ENCODE measurements at regions not wholly inside any gene's neighbourhood (a gene's known extent, or its start where the extent isn't known, plus 50 kb on each side); places are given as distances from the start of the nearest gene placed in this dataset.

DNA sequence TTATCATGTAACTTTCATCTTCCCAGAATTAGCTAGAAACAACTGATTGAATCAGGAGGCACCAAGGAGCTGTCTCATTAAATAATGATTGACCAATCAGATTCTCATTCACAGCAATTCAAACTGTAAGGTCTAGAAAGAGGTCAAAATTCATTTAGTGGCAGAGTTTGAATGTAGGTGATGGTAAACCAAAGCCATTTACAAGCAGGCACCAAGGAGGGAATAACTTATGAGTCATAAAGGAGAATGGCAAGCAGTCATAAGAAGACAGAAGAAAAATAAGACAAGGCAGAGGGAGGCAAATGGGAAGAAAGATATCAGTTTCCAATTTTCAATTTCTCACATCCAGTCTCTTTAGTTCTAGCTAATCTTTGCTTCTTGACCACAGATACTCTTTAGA lies 52.9 kb upstream of the DEFB112 start:
- no peak for DNase-seq

DNA sequence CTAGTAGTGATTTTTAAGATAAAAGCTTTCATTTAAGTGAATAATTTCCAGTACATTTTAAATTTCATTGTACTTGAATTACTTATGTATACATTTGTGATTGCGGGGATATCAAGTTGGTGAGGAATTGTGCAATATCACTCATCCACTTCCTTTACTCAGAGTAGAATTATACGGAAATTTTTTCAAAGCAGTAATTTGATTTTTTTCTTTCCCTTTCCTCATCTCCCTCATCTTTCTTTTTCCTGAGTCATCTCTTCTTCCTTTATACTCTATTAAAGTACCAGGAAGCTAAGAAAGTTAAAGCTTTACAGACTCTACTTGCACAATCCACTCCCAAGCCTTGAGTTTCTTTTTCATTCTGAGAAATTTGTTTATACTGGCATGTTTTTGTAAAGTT lies 60.9 kb upstream of the DEFB112 start:
- no peak for DNase-seq

DNA sequence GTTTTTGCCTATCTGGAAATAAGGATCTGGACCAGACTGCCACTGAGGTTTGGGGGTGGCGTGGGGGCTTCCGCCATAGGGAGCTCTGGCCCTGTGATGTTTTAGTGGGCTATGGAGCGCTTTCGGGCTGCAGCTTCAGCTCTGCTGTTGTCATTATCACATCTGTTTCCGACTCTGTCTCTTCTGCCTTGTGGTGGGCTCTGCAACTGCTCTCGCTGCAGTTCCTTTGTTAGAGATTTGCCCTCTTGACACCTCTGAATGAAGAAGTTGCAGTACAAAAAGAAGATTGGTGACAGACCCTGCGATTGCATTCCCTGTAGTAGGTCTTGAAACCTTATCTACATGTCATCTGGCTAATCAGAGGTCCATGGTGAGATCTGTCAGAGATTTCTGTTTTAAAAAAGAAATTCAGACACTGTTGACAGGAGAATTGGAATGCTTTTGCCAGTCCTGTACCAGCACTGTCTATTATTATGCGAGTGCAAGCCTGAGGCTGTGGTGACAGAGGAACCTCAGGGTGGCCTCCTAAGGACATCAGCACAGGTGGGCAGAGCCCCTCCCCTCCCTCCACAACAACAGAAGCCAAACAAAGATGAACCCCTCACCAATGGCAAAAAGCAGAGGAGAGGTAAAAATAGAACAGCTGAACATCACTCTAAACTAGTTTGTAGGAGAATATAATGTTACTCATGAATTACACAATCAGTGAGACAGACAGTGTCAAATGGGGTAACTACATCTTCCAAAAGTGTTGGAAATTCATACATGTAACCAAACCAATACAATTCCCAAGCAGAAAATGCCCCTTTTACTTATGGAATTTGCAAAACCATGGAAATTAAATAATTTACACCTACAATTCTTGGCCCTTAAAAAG lies 63.5 kb upstream of the DEFB112 start:
- DNase-seq = no peak

DNA sequence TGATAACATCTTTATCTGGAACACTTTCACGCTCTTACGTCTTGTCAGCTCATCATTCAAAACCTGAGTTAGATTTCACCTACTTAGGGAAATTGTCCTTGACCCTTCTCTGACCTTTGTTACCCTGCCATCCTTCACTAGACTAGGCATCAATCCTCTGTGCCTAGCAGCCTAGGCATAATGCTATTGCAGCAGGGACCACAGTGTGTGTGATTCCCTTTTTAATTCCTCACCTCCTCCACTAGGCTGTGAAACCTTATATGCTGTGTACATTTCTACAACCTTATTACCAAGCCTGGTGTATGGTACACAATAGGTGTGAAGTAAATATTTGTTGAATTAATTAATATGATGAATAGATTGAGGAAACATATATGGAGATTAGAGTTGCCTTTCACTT lies 66.7 kb upstream of the DEFB112 start:
- DNase-seq = no peak

DNA sequence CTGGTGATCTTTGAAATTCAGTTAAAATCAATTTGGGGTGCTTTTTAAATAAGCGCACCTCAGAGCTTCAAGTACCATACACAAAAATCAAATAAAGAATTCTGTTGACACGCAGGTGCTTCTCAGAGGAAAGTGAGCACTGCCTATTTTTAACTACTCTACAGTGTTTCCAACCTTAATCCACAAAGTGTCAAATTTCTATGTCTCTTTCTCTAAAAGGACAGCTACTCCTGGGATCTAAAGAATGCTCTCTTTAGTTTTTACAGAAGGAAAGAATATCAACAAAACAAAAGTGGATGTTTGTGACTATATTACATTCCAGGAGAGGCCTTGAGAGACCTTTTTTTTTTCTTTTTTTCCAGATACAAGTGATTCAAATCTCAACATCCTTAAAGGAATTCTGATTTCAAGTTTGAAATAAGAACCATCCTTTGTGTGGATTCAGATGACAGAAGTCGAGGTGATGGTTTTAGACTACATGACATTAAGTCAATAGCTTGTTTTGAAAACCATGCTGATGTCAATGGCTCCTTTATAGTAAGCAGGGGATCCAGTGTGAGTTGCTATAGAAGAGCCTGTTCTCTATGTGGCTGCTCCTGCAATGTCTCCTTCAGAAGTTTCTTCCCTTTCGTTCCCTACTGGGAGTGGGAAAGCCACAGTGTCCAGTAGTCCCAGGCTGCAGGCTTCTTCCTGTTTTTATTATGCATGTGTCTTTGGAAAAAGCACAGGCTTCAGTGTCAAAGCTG lies 67.2 kb upstream of the DEFB112 start:
- DNase-seq = no peak

DNA sequence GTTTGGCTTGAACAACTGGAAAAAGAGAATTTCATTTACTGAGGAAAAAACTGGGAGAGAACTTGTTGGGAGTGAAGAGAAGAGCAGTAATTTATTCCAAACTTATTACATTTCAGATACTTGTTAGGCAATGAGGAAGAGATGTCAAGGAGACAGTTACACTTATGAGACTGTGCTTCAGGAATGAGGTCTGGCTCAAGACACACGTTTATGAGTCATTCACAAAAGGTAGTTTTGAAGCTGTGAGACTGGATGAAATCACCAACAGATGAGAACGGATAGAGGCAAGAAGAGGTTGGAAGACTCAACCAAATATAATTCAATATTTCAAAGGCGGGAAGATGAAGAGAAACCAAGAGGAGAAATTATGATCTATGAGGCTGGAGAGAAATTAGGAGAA lies 70.6 kb upstream of the DEFB112 start:
- no peak for DNase-seq

DNA sequence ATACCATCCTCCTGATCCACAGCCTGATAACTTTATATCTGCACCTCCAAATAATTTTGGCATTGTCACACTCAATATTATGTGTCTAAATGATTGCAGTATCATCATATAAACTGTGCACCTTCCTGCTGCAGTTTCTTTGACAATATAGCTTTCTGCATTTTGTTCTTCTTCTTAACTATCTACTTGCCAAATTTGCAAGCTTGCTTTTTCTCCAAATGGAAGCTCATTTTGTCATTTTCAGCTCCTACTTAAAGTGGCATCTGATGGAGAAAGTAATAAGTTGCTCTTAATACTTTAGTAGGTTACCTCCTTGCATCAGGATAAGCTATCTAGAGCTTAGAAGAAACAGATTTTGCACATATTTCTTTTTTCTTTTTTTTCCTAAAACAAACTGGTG lies 74.0 kb upstream of the DEFB112 start:
- no peak for DNase-seq

DNA sequence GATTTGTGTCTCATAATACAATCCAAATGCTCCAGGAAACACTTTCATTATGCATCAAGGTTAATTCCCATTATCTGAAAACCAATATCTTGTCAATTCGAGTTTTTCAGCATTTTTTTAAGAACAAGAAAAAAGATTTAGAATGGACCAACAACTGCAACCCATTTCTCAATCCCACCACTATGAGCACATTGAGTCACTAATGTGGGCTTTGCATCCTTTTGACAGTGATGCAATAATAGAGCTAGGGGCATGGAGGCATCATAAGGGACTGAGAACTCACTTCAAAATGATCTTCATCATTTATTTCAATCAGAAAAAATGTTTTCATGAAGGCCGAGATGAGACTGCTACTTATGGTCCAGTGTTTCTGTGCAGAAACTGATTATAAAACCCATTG lies 74.8 kb upstream of the DEFB112 start:
- no peak for DNase-seq

DNA sequence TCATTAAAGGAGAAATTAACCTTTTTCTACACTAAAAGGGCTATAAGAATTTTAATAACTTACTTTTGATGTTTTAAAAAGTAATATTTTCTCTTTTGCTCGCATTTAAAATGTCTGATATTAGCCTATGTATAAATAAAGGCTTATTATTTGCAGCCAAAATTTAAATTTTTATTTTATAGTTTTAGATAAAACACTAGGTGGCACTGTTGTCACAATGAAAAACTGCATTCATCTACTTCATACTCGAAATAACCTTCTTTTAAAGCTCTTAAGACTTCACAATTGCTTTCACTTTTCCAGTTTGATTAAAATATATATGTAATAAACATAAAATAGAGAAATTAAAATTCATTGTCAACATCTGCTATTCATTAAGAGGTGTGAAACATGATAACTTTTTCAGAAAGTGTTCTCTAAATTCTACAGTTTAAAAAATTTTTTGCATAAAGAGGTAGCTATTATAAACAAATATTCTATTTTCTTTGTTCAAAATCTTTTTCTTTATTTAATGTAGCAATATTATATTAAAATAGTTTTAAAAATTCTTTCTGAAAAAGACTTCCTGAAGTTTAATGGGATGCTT lies 78.8 kb upstream of the DEFB112 start:
- peak; percentile 28 for DNase-seq

DNA sequence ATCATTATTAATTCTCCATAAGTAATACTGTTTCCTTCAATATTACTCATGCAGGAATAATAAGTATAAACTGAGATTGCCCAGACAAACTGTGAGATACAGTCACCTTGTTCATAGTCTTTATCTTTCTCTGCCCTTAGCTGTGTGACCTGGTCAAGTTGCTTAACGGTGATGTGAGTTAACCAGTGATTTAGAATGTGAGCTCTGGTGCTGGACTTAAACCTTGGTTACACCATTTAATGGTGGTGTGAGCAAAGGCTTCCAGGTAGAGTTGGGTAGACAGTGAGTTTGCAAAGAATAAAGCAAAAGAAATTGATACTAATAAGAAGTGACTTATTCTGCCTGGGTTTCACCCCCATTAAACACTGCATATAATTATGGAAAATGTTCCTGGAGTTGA lies 86.2 kb upstream of the DEFB112 start:
- no peak for DNase-seq

DNA sequence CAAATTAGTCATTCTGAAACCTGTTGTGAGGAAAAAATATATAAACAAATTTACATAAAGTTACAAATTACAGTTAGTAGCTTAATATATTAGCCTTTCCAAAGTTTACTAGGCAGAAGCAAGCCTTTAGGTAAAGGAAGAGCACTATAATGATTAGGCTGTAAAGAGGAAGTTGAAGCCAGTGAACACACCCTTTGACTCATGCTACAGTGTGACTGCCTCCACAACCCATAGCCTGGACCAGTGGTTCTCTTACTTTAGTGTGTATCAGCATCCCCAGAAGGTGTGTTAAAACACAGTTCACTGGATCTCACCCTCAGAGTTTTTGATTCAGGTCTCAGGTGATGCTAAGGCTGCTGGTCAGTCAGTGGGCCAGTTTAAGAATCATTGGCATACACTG lies 91.4 kb upstream of the DEFB112 start:
- DNase-seq = no peak

DNA sequence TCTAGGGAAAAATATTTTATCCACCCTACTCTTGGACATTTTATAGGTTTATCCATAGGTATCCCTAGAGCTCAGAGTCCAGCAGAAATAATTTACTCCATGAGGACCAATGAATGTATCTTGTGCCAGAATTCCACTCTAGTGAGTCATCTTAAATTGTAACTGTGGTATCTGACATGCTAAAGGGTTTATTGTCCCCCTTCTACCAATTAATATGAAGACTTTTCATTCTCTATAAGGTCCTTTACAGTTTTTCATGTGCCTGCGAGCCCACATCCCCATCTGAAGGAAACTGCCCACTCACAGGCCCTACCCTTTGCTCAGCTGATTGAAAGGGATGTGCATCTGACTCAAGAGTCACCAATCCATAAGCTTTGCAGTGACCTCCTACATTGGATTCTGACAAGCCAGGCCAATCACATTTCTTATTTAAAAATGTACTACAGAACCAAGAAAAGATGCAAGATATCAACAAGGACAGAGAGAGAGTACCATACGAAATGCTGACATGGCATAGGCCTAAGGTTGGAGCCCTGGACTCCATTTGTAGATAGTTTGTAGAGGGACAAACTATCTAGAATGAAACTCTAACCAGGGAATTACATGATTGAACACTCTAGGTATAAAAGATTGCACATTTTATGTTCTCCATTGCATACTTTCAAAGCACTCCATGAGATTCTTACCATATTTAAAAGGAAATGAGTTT lies 93.4 kb upstream of the DEFB112 start:
- no peak for DNase-seq

DNA sequence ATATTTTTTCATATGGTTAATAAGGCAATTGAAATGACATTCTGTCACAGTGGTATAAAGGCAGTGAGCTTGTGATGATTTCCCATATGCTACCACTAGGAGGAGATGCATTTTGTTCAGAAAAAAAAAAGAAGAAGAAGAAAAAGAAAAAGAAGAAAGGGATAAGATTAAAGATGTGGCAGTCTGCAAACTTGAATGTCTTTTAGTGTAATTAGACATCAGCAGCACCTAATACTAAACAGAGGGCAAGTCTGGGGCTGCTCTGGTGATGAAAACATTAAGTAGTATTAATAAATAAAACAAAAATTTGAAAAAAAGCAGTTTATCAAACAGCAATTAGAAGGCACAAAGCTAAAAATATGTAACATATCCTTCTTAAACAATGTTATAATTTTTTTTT lies 95.4 kb upstream of the DEFB112 start:
- peak; percentile 10 for DNase-seq

DNA sequence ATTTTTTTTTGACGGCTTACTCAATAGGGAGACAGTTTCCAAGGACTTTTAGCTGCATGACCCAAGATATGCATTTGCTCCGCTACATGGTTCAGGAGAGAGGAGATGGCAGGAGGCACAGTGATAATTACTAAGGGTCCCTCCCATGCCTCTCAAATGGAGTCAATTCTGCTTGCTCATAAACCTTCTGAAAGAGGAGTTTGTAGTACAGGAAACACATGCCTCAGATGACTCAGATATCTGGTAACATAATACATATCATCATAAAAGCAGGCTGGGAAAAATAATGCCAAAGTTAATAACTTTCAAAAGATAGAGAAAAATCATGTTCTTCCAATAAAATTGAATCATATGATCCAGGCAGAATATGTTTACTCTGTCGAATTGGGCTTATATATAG lies 97.6 kb upstream of the DEFB112 start:
- no peak for DNase-seq

DNA sequence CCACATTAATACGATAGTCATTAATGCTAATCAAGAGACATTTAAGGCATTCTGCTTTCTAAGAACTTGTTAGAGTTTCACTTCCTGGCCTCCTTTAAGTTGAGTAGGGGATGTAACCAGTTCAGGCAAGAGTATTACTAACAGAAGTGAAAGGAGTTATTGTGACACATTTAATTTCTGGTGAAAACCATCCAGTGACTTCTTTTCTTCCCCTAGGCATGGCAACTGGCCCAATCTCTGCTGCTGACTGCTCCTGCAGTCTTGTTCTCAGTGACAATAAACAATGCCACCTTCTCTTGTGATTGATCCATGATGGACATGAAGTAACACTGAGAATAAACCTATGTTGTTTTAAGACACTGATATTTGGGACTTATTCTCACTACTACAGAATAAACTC lies 130.9 kb upstream of the DEFB112 start:
- no peak for DNase-seq

DNA sequence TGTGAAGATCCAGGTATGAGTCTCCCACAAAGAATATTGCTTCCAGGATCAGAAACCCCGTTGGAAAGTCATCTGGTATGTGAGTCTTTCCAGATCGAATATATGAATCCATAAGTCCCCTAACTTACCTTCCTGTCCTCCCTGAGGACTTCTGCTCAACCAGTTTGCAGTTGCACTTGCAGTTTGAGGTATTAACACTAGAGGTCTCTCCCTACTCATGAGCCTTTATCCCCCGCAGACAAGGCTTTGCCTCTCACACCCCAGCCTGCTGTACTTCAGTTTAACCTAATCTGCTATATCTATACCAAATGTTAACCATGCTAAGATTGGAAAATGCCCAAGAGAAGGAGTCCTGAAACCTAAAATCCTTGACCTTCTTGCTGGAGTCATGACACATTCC lies 135.3 kb upstream of the DEFB112 start:
- no peak for DNase-seq

DNA sequence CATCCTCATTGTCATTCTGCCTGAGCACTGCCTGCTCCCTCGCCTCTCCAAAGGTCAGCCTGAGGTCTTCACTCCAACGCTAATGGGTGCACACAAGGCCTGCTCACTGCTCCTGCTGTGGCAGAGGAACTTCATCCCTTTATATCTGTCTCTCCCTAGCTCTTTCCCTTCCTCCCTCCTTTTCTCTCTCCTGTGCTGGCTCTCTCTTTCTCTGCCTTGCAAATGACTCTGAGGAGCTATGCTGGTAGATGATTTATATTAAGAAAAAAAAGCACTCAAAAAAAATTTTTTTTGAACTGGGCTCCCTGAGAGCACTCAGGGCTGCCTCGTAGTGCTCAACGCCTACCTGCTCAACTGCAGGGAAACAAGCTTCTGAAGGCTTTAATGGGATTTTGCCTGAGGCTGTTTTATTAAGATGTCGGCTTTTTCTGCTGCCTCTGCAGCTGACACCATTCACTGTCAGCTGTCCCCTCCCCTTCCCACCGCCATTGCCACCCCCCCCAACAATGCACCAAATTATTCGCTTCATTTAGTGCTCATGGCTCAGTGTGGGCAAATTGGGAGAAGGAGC lies 137.7 kb upstream of the DEFB112 start:
- DNase-seq = no peak

DNA sequence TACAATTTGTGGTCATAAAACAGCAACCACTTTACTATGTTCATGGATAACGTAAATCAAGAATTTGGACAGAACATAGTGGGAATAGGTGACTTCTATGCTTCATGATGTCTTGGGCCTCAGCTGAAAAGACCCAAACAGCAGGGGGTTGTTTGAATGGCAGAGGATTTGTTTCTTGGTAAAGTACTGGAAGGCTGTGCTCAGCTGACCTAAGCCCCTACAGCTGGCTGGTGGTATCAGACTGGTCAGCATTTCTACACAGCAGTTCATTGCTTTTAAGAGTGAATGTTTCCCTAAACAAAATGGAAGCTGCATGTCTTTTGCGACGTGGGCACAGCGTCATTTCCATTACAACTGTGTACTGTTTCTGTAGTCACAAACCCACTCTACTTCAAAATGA lies 148.5 kb upstream of the DEFB112 start:
- no peak for DNase-seq

DNA sequence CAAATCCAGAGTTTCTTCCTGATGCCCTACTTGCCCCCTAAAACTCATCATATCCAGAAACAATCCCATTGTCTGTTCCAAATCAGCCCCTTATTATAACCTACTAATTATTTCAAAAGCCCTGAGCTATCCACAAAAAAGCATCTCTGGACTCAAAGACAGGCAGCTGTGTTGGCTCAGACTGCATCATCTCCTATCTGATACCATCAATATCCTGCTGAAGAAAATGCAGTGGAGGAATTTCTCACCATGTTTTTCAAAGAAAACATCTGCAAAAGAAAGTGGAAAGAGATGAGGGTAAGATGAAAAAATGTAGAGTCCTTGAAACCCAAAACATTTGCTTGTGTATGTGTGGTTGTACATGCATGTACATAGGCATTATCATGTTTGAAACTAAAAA lies 153.0 kb upstream of the DEFB112 start:
- no peak for DNase-seq

DNA sequence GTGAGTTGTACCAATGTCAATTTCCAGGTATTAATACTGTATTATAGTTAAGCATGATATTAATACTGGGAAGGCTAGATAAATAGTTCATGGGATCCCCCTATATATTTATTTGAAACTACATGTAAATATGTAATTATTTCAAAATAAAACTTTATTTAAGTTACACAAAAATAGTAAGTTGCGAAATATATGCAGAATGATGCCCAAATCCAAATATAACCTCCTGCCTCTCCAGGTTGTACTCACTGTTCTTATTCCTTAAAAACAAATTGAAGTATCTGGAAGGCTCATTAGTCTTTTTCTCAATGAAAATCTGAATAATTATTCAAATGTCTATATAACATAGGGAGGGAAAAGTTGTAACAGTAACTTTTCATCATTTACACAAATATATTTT lies 161.9 kb upstream of the DEFB112 start:
- no peak for DNase-seq

DNA sequence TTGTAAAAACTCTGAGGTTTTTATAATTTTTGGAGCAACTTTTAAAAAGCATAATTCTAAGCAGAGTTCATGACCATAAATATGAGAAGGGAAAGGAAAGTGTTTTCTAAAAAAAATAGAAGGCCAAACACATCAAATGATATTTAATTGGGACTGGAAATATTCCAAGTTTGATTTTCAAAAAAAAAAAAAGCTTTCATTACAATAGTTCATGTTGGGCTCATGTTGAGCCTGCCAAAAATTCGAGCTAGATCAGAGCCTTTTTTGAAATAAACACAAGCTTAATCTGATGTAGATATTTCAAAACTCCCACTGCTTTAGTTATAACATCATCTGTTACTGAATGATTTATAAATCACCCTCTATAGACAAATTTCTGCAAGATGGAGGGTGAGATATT lies 163.4 kb upstream of the DEFB112 start:
- DNase-seq = no peak

DNA sequence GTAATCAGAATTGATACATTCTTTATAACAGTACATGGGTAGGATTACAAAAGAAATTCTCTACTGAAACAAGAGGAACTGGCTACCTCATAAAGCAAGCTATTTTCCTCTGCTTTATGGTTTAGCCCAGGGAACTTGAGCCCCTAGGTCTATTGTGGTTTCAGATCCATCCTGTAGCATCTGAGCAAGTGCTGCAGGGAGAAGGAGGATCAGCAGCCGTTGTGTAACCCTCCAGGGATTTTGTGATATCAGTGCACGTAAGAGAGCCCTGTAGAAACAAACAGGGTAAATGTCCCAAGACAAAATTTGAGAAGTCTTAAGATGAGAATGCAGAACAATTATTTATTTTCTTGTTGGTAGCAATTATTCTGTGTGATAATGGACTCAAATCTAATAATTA lies 165.2 kb upstream of the DEFB112 start:
- DNase-seq = no peak

DNA sequence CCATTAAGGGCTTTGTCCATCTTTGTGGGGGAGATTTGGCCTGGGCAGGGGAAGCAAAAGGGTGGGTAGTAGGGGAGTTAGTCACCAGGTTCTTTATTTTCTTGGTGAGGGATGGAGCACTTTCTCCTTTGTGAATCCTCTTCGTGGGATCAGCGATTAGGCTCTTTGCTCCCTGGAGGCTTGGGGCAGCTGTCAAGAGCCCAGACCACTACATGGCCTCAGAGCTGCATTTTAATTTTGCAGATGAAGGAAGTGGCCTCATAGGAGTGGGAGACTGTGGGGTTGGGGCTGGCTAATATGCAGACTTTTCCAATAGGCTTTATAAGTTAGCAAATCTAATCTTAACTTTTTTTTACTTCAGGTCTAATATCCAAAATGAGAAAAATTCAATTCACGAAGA lies 168.1 kb upstream of the DEFB112 start:
- no peak for DNase-seq
